HCT116 (cell line): ENCODE measurements at regions not wholly inside any gene's neighbourhood (a gene's known extent, or its start where the extent isn't known, plus 50 kb on each side); places are given as distances from the start of the nearest gene placed in this dataset.

Experiments used
- ATAC-seq: fragments of 200-7000 bp; cut with Tn5 transposase; 2 replicates; pipeline ENCODE4 v1.9.1; 2020; ENCODE audit warnings: mild to moderate bottlenecking, moderate library complexity
- BruUV-seq: library from RNA; stranded (reverse); fragments of 400-500 nt; replicated peaks from 2 replicates; lab custom pipeline; 2021; lab: Mats Ljungman, UMichigan
- CTCF ChIA-PET: fragments of 300-600 bp; sonication (Branson Sonifier 250); formaldehyde crosslinking; loops from one replicate; lab custom pipeline; 2021; ENCODE audit warnings: antibody characterized with exemption; lab: Charles Lee
- POLR2A ChIA-PET: fragments of 300-600, 350-600 bp; sonication (Branson Sonifier 250); formaldehyde crosslinking; loops from one replicate; lab custom pipeline; 2021; ENCODE audit warnings: antibody characterized with exemption; lab: Charles Lee
- RAD21 ChIA-PET, 2 experiments: fragments of 300-600 bp; sonication (Branson Sonifier 250); formaldehyde crosslinking; loops; one replicate each; lab custom pipeline; 2023; ENCODE audit warnings: low total read pairs in 2 of 2; ENCODE audit not compliant: uncharacterized antibody in 2 of 2, unreplicated experiment in 2 of 2, low non-redundant PET in 1 of 2; lab: Charles Lee
- DNase-seq: peaks from one replicate; pipeline ENCODE4 v3.0.0-alpha.2; 2010; ENCODE audit warnings: low read depth, low spot score
- H2AFZ ChIP-seq: fragments of 200-600 bp; shearing (Covaris generic), sonication (generic); 2 replicates; pipeline ENCODE4 v1.6.1; 2017; ENCODE audit warnings: low read depth, mixed run types, mixed read lengths, antibody characterized with exemption, low read length; ENCODE audit not compliant: poor library complexity, severe bottlenecking
- H3K27ac ChIP-seq: 2 replicates; pipeline ENCODE4 v1.5.1; 2012; ENCODE audit warnings: low read depth, low read length
- H3K27me3 ChIP-seq: fragments of 200-600 bp; sonication (generic); 2 replicates; pipeline ENCODE4 v1.6.1; 2016; ENCODE audit warnings: mixed run types, low read length, mixed read lengths; ENCODE audit not compliant: insufficient read depth
- H3K36me3 ChIP-seq, 2 experiments: fragments of 200-500 bp in 1 of 2; fragments of 200-600 bp in 1 of 2; sonication (Bioruptor generic) in 1 of 2; sonication (generic) in 1 of 2; 2 replicates each; pipeline versions ENCODE4 v1.5.1 to v1.6.1; 2014 to 2016; ENCODE audit warnings: low read length in 2 of 2, inconsistent platforms in 1 of 2, mixed read lengths in 1 of 2, mixed run types in 1 of 2; ENCODE audit not compliant: insufficient read depth in 2 of 2, control insufficient read depth in 1 of 2
- H3K4me1 ChIP-seq, 2 experiments: fragments of 200-600 bp in 1 of 2; sonication (generic) in 1 of 2; 2 replicates each; pipeline versions ENCODE4 v1.5.1 to v1.6.1; 2012 to 2017; ENCODE audit warnings: low read length in 2 of 2, inconsistent platforms in 1 of 2, mild to moderate bottlenecking in 1 of 2, mixed read lengths in 1 of 2, mixed run types in 1 of 2, moderate library complexity in 1 of 2; ENCODE audit not compliant: insufficient read depth in 2 of 2, control insufficient read depth in 1 of 2
- H3K4me2 ChIP-seq: fragments of 200-600 bp; sonication (generic); 2 replicates; pipeline ENCODE4 v1.6.1; 2017; ENCODE audit warnings: mixed run types, low read length, mixed read lengths
- H3K4me3 ChIP-seq, 2 experiments: fragments of 200-600 bp in 1 of 2; sonication (generic) in 1 of 2; replicated peaks in 1 of 2; 2 replicates each; pipeline ENCODE4 v1.5.1; 2011 to 2016; ENCODE audit warnings: low read length in 2 of 2, control low read depth in 1 of 2, low read depth in 1 of 2, mild to moderate bottlenecking in 1 of 2, mixed read lengths in 1 of 2, mixed run types in 1 of 2
- H3K79me2 ChIP-seq: fragments of 200-600 bp; sonication (generic); 2 replicates; pipeline ENCODE4 v1.6.1; 2017; ENCODE audit warnings: mild to moderate bottlenecking, mixed run types, low read length, moderate library complexity, mixed read lengths; ENCODE audit not compliant: insufficient read depth
- H3K9ac ChIP-seq: fragments of 200-600 bp; sonication (generic); 2 replicates; pipeline ENCODE4 v1.6.1; 2016; ENCODE audit warnings: low read length, mixed read lengths
- H3K9me2 ChIP-seq: fragments of 200-600 bp; sonication (generic), shearing (Covaris generic); 2 replicates; pipeline ENCODE4 v1.6.1; 2017; ENCODE audit warnings: mixed run types, mild to moderate bottlenecking, moderate library complexity; ENCODE audit not compliant: insufficient read depth
- H3K9me3 ChIP-seq, 2 experiments: fragments of 200-500 bp in 1 of 2; fragments of 200-600 bp in 1 of 2; sonication (Bioruptor generic) in 1 of 2; sonication (generic) in 1 of 2; 2 replicates each; pipeline ENCODE4 v1.6.1; 2014 to 2017; ENCODE audit warnings: low read length in 2 of 2, mixed read lengths in 2 of 2, inconsistent platforms in 1 of 2, low read depth in 1 of 2, mild to moderate bottlenecking in 1 of 2, mixed run types in 1 of 2, moderate library complexity in 1 of 2; ENCODE audit not compliant: control insufficient read depth in 1 of 2, insufficient read depth in 1 of 2
- H4K20me1 ChIP-seq: fragments of 200-600 bp; sonication (generic), shearing (Covaris generic); 2 replicates; pipeline ENCODE4 v1.6.1; 2017; ENCODE audit warnings: mixed run types, mild to moderate bottlenecking, moderate library complexity; ENCODE audit not compliant: insufficient read depth
- ATF3 ChIP-seq: IDR thresholded peaks from 2 replicates; pipeline ENCODE4 v1.6.1; 2012
- CBX3 ChIP-seq: IDR thresholded peaks from 2 replicates; pipeline ENCODE4 v1.6.1; 2012; ENCODE audit warnings: low read depth
- CEBPB ChIP-seq: IDR thresholded peaks from 2 replicates; pipeline ENCODE4 v1.6.1; 2012; ENCODE audit warnings: low read depth
- CTCF ChIP-seq, 3 experiments: fragments of 200-600 bp in 1 of 3; sonication (generic) in 1 of 3; IDR thresholded peaks in 2 of 3; conservative IDR thresholded peaks in 1 of 3; 2 replicates each; pipeline ENCODE4 v1.5.1; 2012 to 2017; ENCODE audit warnings: low read depth in 2 of 3, low read length in 2 of 3, antibody characterized with exemption in 1 of 3, borderline replicate concordance in 1 of 3, control low read depth in 1 of 3, mild to moderate bottlenecking in 1 of 3, mixed read lengths in 1 of 3, mixed run types in 1 of 3, moderate library complexity in 1 of 3; ENCODE audit not compliant: insufficient read depth in 1 of 3
- ELF1 ChIP-seq: IDR thresholded peaks from 2 replicates; pipeline ENCODE4 v1.6.1; 2012; ENCODE audit warnings: low read depth, borderline replicate concordance
- MAX ChIP-seq: IDR thresholded peaks from 2 replicates; pipeline ENCODE4 v1.6.1; 2012
- POLR2AphosphoS5 ChIP-seq: IDR thresholded peaks from 2 replicates; pipeline ENCODE4 v1.6.1; 2011; ENCODE audit warnings: mild to moderate bottlenecking, low read depth, low read length, moderate library complexity
- RAD21 ChIP-seq: IDR thresholded peaks from 2 replicates; pipeline ENCODE4 v1.6.1; 2012; ENCODE audit warnings: low read depth, mild to moderate bottlenecking
- REST ChIP-seq: IDR thresholded peaks from 2 replicates; pipeline ENCODE4 v1.6.1; 2012; ENCODE audit warnings: low read depth
- SIN3A ChIP-seq: IDR thresholded peaks from 2 replicates; pipeline ENCODE4 v1.6.1; 2012; ENCODE audit warnings: low read depth
- SP1 ChIP-seq: IDR thresholded peaks from 2 replicates; pipeline ENCODE4 v1.6.1; 2012; ENCODE audit warnings: low read depth
- SRF ChIP-seq: IDR thresholded peaks from 2 replicates; pipeline ENCODE4 v1.6.1; 2012; ENCODE audit warnings: low read depth
- TCF7L2 ChIP-seq: IDR thresholded peaks from 2 replicates; pipeline ENCODE4 v1.7.0; 2011; ENCODE audit warnings: borderline replicate concordance, inconsistent platforms; ENCODE audit not compliant: insufficient read depth, insufficient read length; ENCODE audit errors: extremely low read depth
- YY1 ChIP-seq: IDR thresholded peaks from 2 replicates; pipeline ENCODE4 v1.6.1; 2011; ENCODE audit warnings: low read length, low read depth, moderate library complexity, mild to moderate bottlenecking; ENCODE audit not compliant: insufficient replicate concordance; ENCODE audit errors: extremely low read depth
- ZFX ChIP-seq: fragments of 450-650 bp; IDR thresholded peaks from 2 replicates; pipeline ENCODE4 v1.6.1; 2017
- intact Hi-C: fragments of 100-400 bp; cut with micrococcal nuclease; formaldehyde crosslinking; loops from 2 replicates; pipeline ENCODE4 v1.10.0; 2022

GRCh38 chr4:148812101-148812500 lies 369.9 kb upstream of the NR3C2 start:
- POLR2A ChIA-PET = no interaction called here

GRCh38 chr4:148810461-148810860 lies 368.2 kb upstream of the NR3C2 start:
- H3K27me3 ChIP-seq = no peaks in the 10 kb centered on the region
- ChIA-PET POLR2A (no interaction called here), RAD21 (no interaction called here), CTCF (no interaction called here)
- no peak overlapping the region for H2AFZ ChIP-seq
- no peak overlapping the region for H3K4me3 ChIP-seq
- BruUV-seq = no TSS peak
- H4K20me1 ChIP-seq = no peaks in the 10 kb centered on the region
- no peak for ATAC-seq
- no peak overlapping the region for H3K9ac ChIP-seq
- H3K27ac ChIP-seq = no peak overlapping the region
- no peak for DNase-seq
- intact Hi-C loops = no loop called here
- no peaks in the 10 kb centered on the region for H3K79me2 ChIP-seq
- H3K4me2 ChIP-seq = no peak overlapping the region
- no peaks in the 10 kb centered on the region for H3K9me2 ChIP-seq
- no peaks in the 10 kb centered on the region for H3K36me3 ChIP-seq
- no peaks in the 10 kb centered on the region for H3K4me1 ChIP-seq
- H3K9me3 ChIP-seq = no peaks in the 10 kb centered on the region
- no peak for TF ChIP-seq TCF7L2
- no peak for TF ChIP-seq CBX3
- no peak for TF ChIP-seq CTCF (IDR thresholded peaks at IDR 0.05 in 2 of 3, conservative IDR thresholded peaks at IDR 0.05 in 1 of 3; ENCODE audit: borderline replicate concordance in 1 of 3, insufficient read depth in 1 of 3, low read depth in 2 of 3, low read length in 2 of 3)
- TF ChIP-seq ELF1 = no peak
- TF ChIP-seq CEBPB = no peak
- no peak for TF ChIP-seq REST
- TF ChIP-seq RAD21 = no peak
- TF ChIP-seq SRF = no peak
- no peak for TF ChIP-seq MAX
- no peak for TF ChIP-seq SP1
- no peak for TF ChIP-seq POLR2AphosphoS5
- TF ChIP-seq ZFX = no peak
- no peak for TF ChIP-seq ATF3
- TF ChIP-seq SIN3A = no peak
- TF ChIP-seq YY1 = no peak

More at GRCh38 chr4:148812101-148812500, 369.9 kb upstream of the NR3C2 start:
- BruUV-seq = no TSS peak
- no peak for ATAC-seq
- H3K27ac ChIP-seq = no peak overlapping the region
- no peaks in the 10 kb centered on the region for H3K9me3 ChIP-seq
- no peak overlapping the region for H3K4me3 ChIP-seq
- H3K79me2 ChIP-seq = no peaks in the 10 kb centered on the region
- H3K4me1 ChIP-seq = no peaks in the 10 kb centered on the region
- intact Hi-C loops = no loop called here
- CTCF ChIA-PET = no interaction called here
- H3K27me3 ChIP-seq = no peaks in the 10 kb centered on the region
- RAD21 ChIA-PET = no interaction called here
- H3K9ac ChIP-seq = no peak overlapping the region
- H4K20me1 ChIP-seq = no peaks in the 10 kb centered on the region
- H3K9me2 ChIP-seq = no peaks in the 10 kb centered on the region
- H3K36me3 ChIP-seq = no peaks in the 10 kb centered on the region
- H2AFZ ChIP-seq = no peak overlapping the region
- TF ChIP-seq MAX (no peak), SRF (no peak)
- no peak for DNase-seq
- H3K4me2 ChIP-seq = no peak overlapping the region
